ENCODE measurements at regions not wholly inside any gene's neighbourhood (a gene's known extent, or its start where the extent isn't known, plus 50 kb on each side); places are given as distances from the start of the nearest gene placed in this dataset.

- intact Hi-C loops (cut with micrococcal nuclease; ENCODE audit: unreplicated experiment) = no loop called here
- no TSS peak for BruUV-seq (replicated peaks)
- Mint-ChIP-seq H3K4me3 (ENCODE audit: low read depth, unreplicated experiment) (no peak overlapping the region), H3K9me3 (ENCODE audit: low read depth, unreplicated experiment) (peaks cover 45% of the 10 kb centered on the region), H3K4me1 (ENCODE audit: low read depth, unreplicated experiment) (no peaks in the 10 kb centered on the region), H3K27me3 (ENCODE audit: unreplicated experiment) (no peaks in the 10 kb centered on the region), H3K36me3 (ENCODE audit: insufficient read depth, unreplicated experiment) (peaks cover 6% of the 10 kb centered on the region), H3K27ac (ENCODE audit: unreplicated experiment) (no peak overlapping the region)
- no peak for DNase-seq
- CTCF ChIA-PET = no interaction called here
- TF ChIP-seq CTCF (IDR thresholded peaks at IDR 0.05; ENCODE audit: unreplicated experiment) = no peak
Measured at GRCh38 chr12:34297790-34298164, 275.5 kb downstream of the ALG10 start.

GRCh38 chr12:34298176-34298970 lies 276.1 kb downstream of the ALG10 start:
- H3K4me1 Mint-ChIP-seq (ENCODE audit: low read depth, unreplicated experiment) = no peaks in the 10 kb centered on the region
- H3K36me3 Mint-ChIP-seq (ENCODE audit: insufficient read depth, unreplicated experiment) = peaks cover 6% of the 10 kb centered on the region
- no peaks in the 10 kb centered on the region for H3K27me3 Mint-ChIP-seq (ENCODE audit: unreplicated experiment)
- DNase-seq = no peak
- H3K4me3 Mint-ChIP-seq (ENCODE audit: low read depth, unreplicated experiment) = no peak overlapping the region
- intact Hi-C loops (cut with micrococcal nuclease; ENCODE audit: unreplicated experiment) = no loop called here
- CTCF ChIA-PET = no interaction called here
- peaks cover 43% of the 10 kb centered on the region for H3K9me3 Mint-ChIP-seq (ENCODE audit: low read depth, unreplicated experiment)
- no peak for TF ChIP-seq CTCF (IDR thresholded peaks at IDR 0.05; ENCODE audit: unreplicated experiment)
- no TSS peak for BruUV-seq (replicated peaks)
- H3K27ac Mint-ChIP-seq (ENCODE audit: unreplicated experiment) = no peak overlapping the region

GRCh38 chr12:34298971-34299801 lies 276.9 kb downstream of the ALG10 start:
- DNase-seq = no peak
- no TSS peak for BruUV-seq (replicated peaks)
- TF ChIP-seq CTCF (IDR thresholded peaks at IDR 0.05; ENCODE audit: unreplicated experiment) = no peak
- Mint-ChIP-seq H3K4me1 (ENCODE audit: low read depth, unreplicated experiment) (no peaks in the 10 kb centered on the region), H3K27ac (ENCODE audit: unreplicated experiment) (no peak overlapping the region), H3K36me3 (ENCODE audit: insufficient read depth, unreplicated experiment) (peaks cover 4% of the 10 kb centered on the region), H3K27me3 (ENCODE audit: unreplicated experiment) (no peaks in the 10 kb centered on the region), H3K4me3 (ENCODE audit: low read depth, unreplicated experiment) (no peak overlapping the region), H3K9me3 (ENCODE audit: low read depth, unreplicated experiment) (peaks cover 41% of the 10 kb centered on the region)
- CTCF ChIA-PET = no interaction called here
- intact Hi-C loops (cut with micrococcal nuclease; ENCODE audit: unreplicated experiment) = no loop called here

GRCh38 chr12:34299802-34300193 lies 277.5 kb downstream of the ALG10 start:
- no TSS peak for BruUV-seq (replicated peaks)

More at GRCh38 chr12:34299802-34300193, 277.5 kb downstream of the ALG10 start:
- no peak overlapping the region for H3K27ac Mint-ChIP-seq (ENCODE audit: unreplicated experiment)
- DNase-seq = no peak
- H3K36me3 Mint-ChIP-seq (ENCODE audit: insufficient read depth, unreplicated experiment) = peaks cover 7% of the 10 kb centered on the region
- no peaks in the 10 kb centered on the region for H3K4me1 Mint-ChIP-seq (ENCODE audit: low read depth, unreplicated experiment)
- no peaks in the 10 kb centered on the region for H3K27me3 Mint-ChIP-seq (ENCODE audit: unreplicated experiment)
- CTCF ChIA-PET = no interaction called here
- H3K4me3 Mint-ChIP-seq (ENCODE audit: low read depth, unreplicated experiment) = no peak overlapping the region
- intact Hi-C loops (cut with micrococcal nuclease; ENCODE audit: unreplicated experiment) = no loop called here
- no peak for TF ChIP-seq CTCF (IDR thresholded peaks at IDR 0.05; ENCODE audit: unreplicated experiment)
- peaks cover 38% of the 10 kb centered on the region for H3K9me3 Mint-ChIP-seq (ENCODE audit: low read depth, unreplicated experiment)

All from Calu3 (cell line).